Type B pancreatic cell (in vitro differentiated cells): ENCODE measurements at regions not wholly inside any gene's neighbourhood (a gene's known extent, or its start where the extent isn't known, plus 50 kb on each side); places are given as distances from the start of the nearest gene placed in this dataset.
"Not testable (repeated sequence)": the region's sequence is repeated elsewhere in the genome, so short reads cannot be mapped to it uniquely, and the experiment has no call there.

Source experiments
- DNase-seq: peaks from one replicate; pipeline ENCODE4 v3.0.0; 2021; ENCODE audit warnings: mixed read lengths; ENCODE audit not compliant: unreplicated experiment; ENCODE audit errors: extremely low spot score
- H3K27ac Mint-ChIP-seq: 2 replicates; pipeline ENCODE4 v1.8.0; 2021; ENCODE audit warnings: mild to moderate bottlenecking, mixed read lengths
- H3K27me3 Mint-ChIP-seq: 2 replicates; pipeline ENCODE4 v1.8.0; 2021; ENCODE audit warnings: mixed read lengths
- H3K36me3 Mint-ChIP-seq: 2 replicates; pipeline ENCODE4 v1.8.0; 2021; ENCODE audit warnings: mixed read lengths
- H3K4me1 Mint-ChIP-seq: one replicate; pipeline ENCODE4 v1.8.0; 2021; ENCODE audit warnings: mixed read lengths; ENCODE audit not compliant: unreplicated experiment
- H3K4me3 Mint-ChIP-seq: 2 replicates; pipeline ENCODE4 v1.8.0; 2021; ENCODE audit warnings: mild to moderate bottlenecking, mixed read lengths
- H3K9me3 Mint-ChIP-seq: 2 replicates; pipeline ENCODE4 v1.8.0; 2021; ENCODE audit warnings: mixed read lengths
- TF ChIP-seq, protein P1 (sequence below): fragments of 200-600 bp; sonication (generic); conservative IDR thresholded peaks from 2 replicates; pipeline ENCODE4 v1.5.0; 2021; ENCODE audit warnings: antibody characterized with exemption, mild to moderate bottlenecking

DNA sequence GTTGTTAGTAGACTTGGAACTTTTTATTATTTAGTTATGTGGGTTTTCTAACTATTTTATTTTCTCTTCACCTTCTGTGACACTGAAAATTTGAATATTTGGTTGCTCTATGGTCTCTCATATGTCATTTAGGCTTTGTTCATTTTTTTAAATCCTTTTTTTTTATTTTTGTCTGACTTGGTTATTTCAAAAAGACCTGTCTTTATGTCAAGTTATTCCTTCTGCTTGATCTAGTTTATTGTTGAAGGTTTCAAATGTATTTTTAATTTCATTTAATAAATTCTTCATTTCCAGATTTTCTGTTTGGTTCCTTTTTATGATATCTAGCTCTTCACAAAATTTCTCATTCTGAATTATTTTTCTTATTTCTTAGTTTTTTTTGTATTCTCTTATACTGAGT, 160.6 kb upstream of the ATP5MC3 start:
- no peak overlapping the region for H3K27ac Mint-ChIP-seq
- no peaks in the 10 kb centered on the region for H3K4me1 Mint-ChIP-seq
- no peaks in the 10 kb centered on the region for H3K36me3 Mint-ChIP-seq
- H3K9me3 Mint-ChIP-seq: peaks cover 12% of the 10 kb centered on the region
- peaks cover 6% of the 10 kb centered on the region for H3K27me3 Mint-ChIP-seq
- DNase-seq: no peak
- H3K4me3 Mint-ChIP-seq: no peak overlapping the region
- TF ChIP-seq, protein P1, sequence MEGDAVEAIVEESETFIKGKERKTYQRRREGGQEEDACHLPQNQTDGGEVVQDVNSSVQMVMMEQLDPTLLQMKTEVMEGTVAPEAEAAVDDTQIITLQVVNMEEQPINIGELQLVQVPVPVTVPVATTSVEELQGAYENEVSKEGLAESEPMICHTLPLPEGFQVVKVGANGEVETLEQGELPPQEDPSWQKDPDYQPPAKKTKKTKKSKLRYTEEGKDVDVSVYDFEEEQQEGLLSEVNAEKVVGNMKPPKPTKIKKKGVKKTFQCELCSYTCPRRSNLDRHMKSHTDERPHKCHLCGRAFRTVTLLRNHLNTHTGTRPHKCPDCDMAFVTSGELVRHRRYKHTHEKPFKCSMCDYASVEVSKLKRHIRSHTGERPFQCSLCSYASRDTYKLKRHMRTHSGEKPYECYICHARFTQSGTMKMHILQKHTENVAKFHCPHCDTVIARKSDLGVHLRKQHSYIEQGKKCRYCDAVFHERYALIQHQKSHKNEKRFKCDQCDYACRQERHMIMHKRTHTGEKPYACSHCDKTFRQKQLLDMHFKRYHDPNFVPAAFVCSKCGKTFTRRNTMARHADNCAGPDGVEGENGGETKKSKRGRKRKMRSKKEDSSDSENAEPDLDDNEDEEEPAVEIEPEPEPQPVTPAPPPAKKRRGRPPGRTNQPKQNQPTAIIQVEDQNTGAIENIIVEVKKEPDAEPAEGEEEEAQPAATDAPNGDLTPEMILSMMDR: no peak

DNA sequence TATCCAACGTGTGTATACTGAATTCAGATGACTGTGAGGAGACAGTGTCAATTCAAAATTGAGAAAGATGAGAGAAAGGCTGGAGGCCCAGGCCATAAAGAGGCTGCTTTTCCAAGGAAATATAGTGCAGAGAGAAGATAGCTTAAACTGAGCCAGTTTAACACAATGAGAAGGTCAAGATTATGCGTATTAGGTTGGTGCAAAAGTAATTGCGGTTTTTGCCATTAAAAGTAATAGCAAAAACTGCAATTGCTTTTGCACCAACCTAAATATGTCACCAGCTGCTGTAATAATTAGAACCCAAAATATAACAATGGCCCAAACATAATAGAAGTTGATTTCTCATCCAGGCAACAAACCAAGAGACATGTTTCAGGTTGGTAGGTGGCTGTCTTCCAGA, 148.7 kb upstream of the ATP5MC3 start:
- no peaks in the 10 kb centered on the region for H3K36me3 Mint-ChIP-seq
- no peak overlapping the region for H3K27ac Mint-ChIP-seq
- H3K9me3 Mint-ChIP-seq: no peaks in the 10 kb centered on the region
- no peaks in the 10 kb centered on the region for H3K4me1 Mint-ChIP-seq
- DNase-seq: no peak
- TF ChIP-seq, protein P1: no peak
- H3K27me3 Mint-ChIP-seq: peaks cover 3% of the 10 kb centered on the region
- H3K4me3 Mint-ChIP-seq: no peak overlapping the region

DNA sequence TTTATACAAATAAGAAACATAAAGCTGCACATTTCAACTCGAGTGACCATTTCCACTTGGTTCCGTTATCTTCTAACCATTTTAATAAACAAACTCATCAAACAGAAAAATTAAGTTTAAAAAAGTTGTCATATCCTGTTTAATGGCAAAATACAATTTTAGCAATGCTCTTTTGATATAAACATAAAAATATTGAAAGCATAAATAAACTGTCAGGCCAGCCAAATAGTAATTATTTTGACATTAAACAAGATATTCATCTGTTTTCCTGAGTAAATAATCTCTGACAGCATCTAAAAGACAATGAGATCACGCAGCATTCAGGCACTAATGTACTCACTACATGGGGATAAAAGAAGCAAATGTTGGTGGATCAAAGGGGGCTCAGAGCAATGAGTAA, 145.3 kb upstream of the ATP5MC3 start:
- H3K4me3 Mint-ChIP-seq: no peak overlapping the region
- no peak for DNase-seq

DNA sequence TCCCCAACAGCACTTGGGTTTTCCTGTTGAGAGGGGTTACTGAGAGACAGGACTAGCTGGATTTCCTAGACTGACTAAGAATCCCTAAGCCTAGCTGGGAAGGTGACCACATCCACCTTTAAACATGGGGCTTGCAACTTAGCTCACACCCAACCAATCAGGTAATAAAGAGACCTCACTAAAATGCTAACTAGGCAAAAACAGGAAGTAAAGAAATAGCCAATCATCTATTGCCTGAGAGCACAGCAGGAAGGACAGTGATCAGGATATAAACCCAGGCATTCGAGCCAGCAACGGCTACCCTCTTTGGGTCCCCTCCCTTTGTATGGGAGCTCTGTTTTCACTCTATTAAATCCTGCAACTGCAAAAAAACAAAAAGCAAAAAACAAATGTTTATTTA, 144.7 kb upstream of the ATP5MC3 start:
- not testable (repeated sequence) for DNase-seq, H3K4me3 Mint-ChIP-seq, H3K9me3 Mint-ChIP-seq, H3K36me3 Mint-ChIP-seq, H3K4me1 Mint-ChIP-seq, H3K27me3 Mint-ChIP-seq, H3K27ac Mint-ChIP-seq

More for the DNA sequence above, 145.3 kb upstream of the ATP5MC3 start:
- no peaks in the 10 kb centered on the region for H3K9me3 Mint-ChIP-seq
- TF ChIP-seq, protein P1: no peak
- no peak overlapping the region for H3K27ac Mint-ChIP-seq
- H3K36me3 Mint-ChIP-seq: no peaks in the 10 kb centered on the region
- H3K4me1 Mint-ChIP-seq: no peaks in the 10 kb centered on the region
- H3K27me3 Mint-ChIP-seq: no peaks in the 10 kb centered on the region

DNA sequence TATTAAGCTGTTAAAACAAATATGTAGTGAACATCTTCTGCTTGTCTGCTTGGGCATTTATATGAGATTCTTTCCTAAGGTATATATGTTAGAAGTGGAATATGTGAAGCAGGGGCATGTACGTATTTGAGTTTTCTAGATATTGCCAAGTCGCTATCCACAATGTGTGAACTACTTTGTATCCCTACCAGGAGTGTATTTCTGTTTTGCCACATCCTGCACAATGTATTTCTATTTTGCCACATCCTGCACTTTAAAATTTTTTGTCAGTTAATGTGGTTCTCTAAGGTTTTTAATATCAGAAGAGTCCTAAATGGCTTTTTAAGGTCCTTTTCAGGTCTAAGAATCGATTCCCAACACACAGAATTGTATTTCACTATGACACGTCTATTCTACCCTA, 141.7 kb upstream of the ATP5MC3 start:
- TF ChIP-seq, protein P1: no peak
- Mint-ChIP-seq H3K27ac (no peak overlapping the region), H3K36me3 (no peaks in the 10 kb centered on the region), H3K9me3 (no peaks in the 10 kb centered on the region), H3K27me3 (no peaks in the 10 kb centered on the region), H3K4me3 (no peak overlapping the region), H3K4me1 (no peaks in the 10 kb centered on the region)
- DNase-seq: no peak

DNA sequence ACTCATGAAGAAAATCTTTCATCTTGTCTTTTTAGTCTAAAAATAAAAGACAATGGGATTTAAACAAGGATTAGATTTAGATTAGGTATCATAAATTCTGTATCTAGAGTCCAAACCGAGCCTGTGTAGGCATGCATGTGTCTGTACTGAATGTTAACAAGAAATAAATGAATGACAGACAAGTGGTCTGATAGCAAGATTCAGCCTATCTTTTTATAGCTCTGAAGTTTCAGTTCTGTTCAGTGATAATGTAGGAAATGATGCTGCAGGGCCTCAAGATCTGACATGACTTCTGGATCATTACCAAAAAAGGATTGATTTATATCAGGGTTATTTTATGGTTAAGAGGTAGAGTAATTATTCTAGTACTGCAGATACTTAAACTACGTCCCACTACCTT, 137.0 kb upstream of the ATP5MC3 start:
- no peaks in the 10 kb centered on the region for H3K4me1 Mint-ChIP-seq
- H3K27ac Mint-ChIP-seq: no peak overlapping the region
- H3K9me3 Mint-ChIP-seq: no peaks in the 10 kb centered on the region
- no peaks in the 10 kb centered on the region for H3K36me3 Mint-ChIP-seq
- no peak overlapping the region for H3K4me3 Mint-ChIP-seq
- DNase-seq: no peak
- TF ChIP-seq, protein P1: no peak
- H3K27me3 Mint-ChIP-seq: peaks cover 2% of the 10 kb centered on the region
